ENCODE measurements at regions not wholly inside any gene's neighbourhood (a gene's known extent, or its start where the extent isn't known, plus 50 kb on each side); places are given as distances from the start of the nearest gene placed in this dataset.

GRCh38 chr1:55864251-55864650, 649.1 kb upstream of the USP24 start:
- no peak for DNase-seq (ENCODE audit: extremely low spot score)
- 91% methylated on average over 2 of the region's 2 CpGs for WGBS
- H3K27ac ChIP-seq (replicated peaks in 1 of 4): no peak overlapping the region
- H3K36me3 ChIP-seq: no peaks in the 10 kb centered on the region
- H3K4me3 ChIP-seq: no peak overlapping the region
- peaks cover 4 to 21% (median 17%) of the 10 kb centered on the region in 4 donors for H3K4me1 ChIP-seq
- intact Hi-C loops (cut with DNase I): no loop called here
- H3K27me3 ChIP-seq: no peaks in the 10 kb centered on the region
- no peak for TF ChIP-seq EP300 (IDR thresholded peaks at IDR 0.05)
- TF ChIP-seq CTCF (IDR thresholded peaks at IDR 0.05): no peak
- TF ChIP-seq POLR2A (IDR thresholded peaks at IDR 0.05; ENCODE audit: low read depth): no peak
- TF ChIP-seq POLR2AphosphoS5 (IDR thresholded peaks at IDR 0.05): no peak
- H3K9me3 ChIP-seq: no peaks in the 10 kb centered on the region

- no peak for DNase-seq (ENCODE audit: extremely low spot score)
- Histone ChIP-seq H3K27me3 (no peaks in the 10 kb centered on the region), H3K9me3 (no peaks in the 10 kb centered on the region), H3K27ac (replicated peaks in 1 of 4) (no peak overlapping the region), H3K36me3 (no peaks in the 10 kb centered on the region), H3K4me1 (peaks cover 0 to 4% (median 3%) of the 10 kb centered on the region in 4 donors), H3K4me3 (no peak overlapping the region)
- 86% methylated on average over 3 of the region's 3 CpGs for WGBS
- TF ChIP-seq POLR2AphosphoS5 (IDR thresholded peaks at IDR 0.05) (no peak), EP300 (IDR thresholded peaks at IDR 0.05) (no peak), POLR2A (IDR thresholded peaks at IDR 0.05; ENCODE audit: low read depth) (no peak)
- intact Hi-C loops (cut with DNase I): no loop called here
These were observed 646.6 kb upstream of the USP24 start for GRCh38 chr1:55861676-55862340.

- Histone ChIP-seq H3K4me3 (no peak overlapping the region), H3K27me3 (no peaks in the 10 kb centered on the region), H3K27ac (replicated peaks in 1 of 4) (no peak overlapping the region), H3K4me1 (peaks cover 0 to 10% (median 6%) of the 10 kb centered on the region in 4 donors), H3K9me3 (no peaks in the 10 kb centered on the region), H3K36me3 (no peaks in the 10 kb centered on the region)
- WGBS: 74% methylated on average over 6 of the region's 6 CpGs
- TF ChIP-seq POLR2AphosphoS5 (IDR thresholded peaks at IDR 0.05) (no peak), EP300 (IDR thresholded peaks at IDR 0.05) (no peak), POLR2A (IDR thresholded peaks at IDR 0.05; ENCODE audit: low read depth) (no peak), CTCF (IDR thresholded peaks at IDR 0.05) (no peak)
- intact Hi-C loops (cut with DNase I): no loop called here
- no peak for DNase-seq (ENCODE audit: extremely low spot score)
These were observed 645.8 kb upstream of the USP24 start for GRCh38 chr1:55860798-55861519.

GRCh38 chr1:55860326-55860725, 645.2 kb upstream of the USP24 start:
- peaks cover 0 to 10% (median 6%) of the 10 kb centered on the region in 4 donors for H3K4me1 ChIP-seq
- no peak for DNase-seq (ENCODE audit: extremely low spot score)
- H3K4me3 ChIP-seq: no peak overlapping the region
- no peaks in the 10 kb centered on the region for H3K9me3 ChIP-seq
- intact Hi-C loops (cut with DNase I): no loop called here
- no peak overlapping the region for H3K27ac ChIP-seq (replicated peaks in 1 of 4)
- TF ChIP-seq EP300 (IDR thresholded peaks at IDR 0.05) (no peak), POLR2AphosphoS5 (IDR thresholded peaks at IDR 0.05) (no peak), CTCF (IDR thresholded peaks at IDR 0.05) (no peak), POLR2A (IDR thresholded peaks at IDR 0.05; ENCODE audit: low read depth) (no peak)
- H3K27me3 ChIP-seq: no peaks in the 10 kb centered on the region
- WGBS: 67% methylated on average over 1 of the region's 1 CpG
- no peaks in the 10 kb centered on the region for H3K36me3 ChIP-seq

- Histone ChIP-seq H3K27me3 (no peaks in the 10 kb centered on the region), H3K9me3 (no peaks in the 10 kb centered on the region), H3K4me3 (no peak overlapping the region), H3K4me1 (peaks cover 0 to 13% (median 5%) of the 10 kb centered on the region in 4 donors), H3K27ac (replicated peaks in 1 of 4) (no peak overlapping the region), H3K36me3 (no peaks in the 10 kb centered on the region)
- TF ChIP-seq CTCF (IDR thresholded peaks at IDR 0.05): no peak
- no peak for TF ChIP-seq POLR2AphosphoS5 (IDR thresholded peaks at IDR 0.05)
- no peak for TF ChIP-seq POLR2A (IDR thresholded peaks at IDR 0.05; ENCODE audit: low read depth)
- no peak for TF ChIP-seq EP300 (IDR thresholded peaks at IDR 0.05)
- DNase-seq (ENCODE audit: extremely low spot score): no peak
- intact Hi-C loops (cut with DNase I): no loop called here
- WGBS: 95% methylated on average over 2 of the region's 2 CpGs
These were observed 639.7 kb upstream of the USP24 start for GRCh38 chr1:55854911-55855310.
